HEK293 (cell line): ENCODE measurements at regions not wholly inside any gene's neighbourhood (a gene's known extent, or its start where the extent isn't known, plus 50 kb on each side); places are given as distances from the start of the nearest gene placed in this dataset.

Experiments
- CTCF ChIA-PET: fragments of 350-600 bp; formaldehyde crosslinking; extraction: SDS; loops from one replicate; lab custom pipeline; 2021; ENCODE audit warnings: antibody characterized with exemption; lab: Yijun Ruan, JAX
- POLR2A ChIA-PET: fragments of 300-600 bp; formaldehyde crosslinking; extraction: SDS; loops from one replicate; lab custom pipeline; 2020; ENCODE audit warnings: antibody characterized with exemption, inconsistent platforms; lab: Yijun Ruan, JAX
- H3K27ac ChIP-seq: fragments of 200-500 bp; sonication (Bioruptor generic); 2 replicates; pipeline ENCODE4 v1.5.1; 2014; ENCODE audit warnings: low read depth, low read length, control low read depth, inconsistent platforms; ENCODE audit errors: extremely low read depth
- H3K36me3 ChIP-seq, 2 experiments: fragments of 200-500 bp in 1 of 2; sonication (Bioruptor generic) in 1 of 2; 1 replicate in 1 of 2; 2 replicates in 1 of 2; pipeline ENCODE4 v1.5.1; 2014 to 2017; ENCODE audit warnings: inconsistent platforms in 2 of 2, low read length in 2 of 2; ENCODE audit not compliant: control insufficient read depth in 2 of 2, insufficient read depth in 1 of 2
- H3K4me1 ChIP-seq: fragments of 200-500 bp; sonication (Bioruptor generic); 2 replicates; pipeline ENCODE4 v1.5.1; 2014; ENCODE audit warnings: mild to moderate bottlenecking, low read length, inconsistent platforms; ENCODE audit not compliant: control insufficient read depth, insufficient read depth
- H3K4me3 ChIP-seq: 2 replicates; pipeline ENCODE4 v1.5.1; 2011; ENCODE audit warnings: low read depth, mild to moderate bottlenecking, control low read depth, low read length, moderate library complexity
- H3K9me3 ChIP-seq: fragments of 200-500 bp; sonication (Bioruptor generic); 2 replicates; pipeline ENCODE4 v1.5.1; 2014; ENCODE audit warnings: low read depth, low read length, inconsistent platforms; ENCODE audit not compliant: control insufficient read depth, insufficient read depth
- EGR2 ChIP-seq: fragments of 450-650 bp; formaldehyde crosslinking; IDR thresholded peaks from 2 replicates; pipeline ENCODE4 v1.5.1; 2016; ENCODE audit warnings: low read depth, missing biosample characterization, missing genetic modification characterization
- FEZF1 ChIP-seq: fragments of 450-650 bp; formaldehyde crosslinking; IDR thresholded peaks from 2 replicates; pipeline ENCODE4 v1.5.1; 2016; ENCODE audit warnings: missing biosample characterization, missing genetic modification characterization
- KLF10 ChIP-seq: fragments of 450-650 bp; IDR thresholded peaks from 2 replicates; pipeline ENCODE4 v1.5.1; 2018; ENCODE audit warnings: missing biosample characterization, mild to moderate bottlenecking, missing genetic modification characterization
- MEIS1 ChIP-seq: sonication (generic); formaldehyde crosslinking; IDR thresholded peaks from 2 replicates; pipeline ENCODE4 v1.8.1; 2022; ENCODE audit warnings: missing genetic modification reagents, mild to moderate bottlenecking, borderline replicate concordance
- PRDM2 ChIP-seq: fragments of 450-650 bp; formaldehyde crosslinking; IDR thresholded peaks from 2 replicates; pipeline ENCODE4 v1.5.1; 2016; ENCODE audit warnings: missing biosample characterization, missing genetic modification characterization, borderline replicate concordance
- PRDM6 ChIP-seq: fragments of 450-650 bp; formaldehyde crosslinking; IDR thresholded peaks from 2 replicates; pipeline ENCODE4 v1.5.1; 2017; ENCODE audit warnings: missing biosample characterization, missing genetic modification characterization
- RBAK ChIP-seq: fragments of 450-650 bp; formaldehyde crosslinking; IDR thresholded peaks from 2 replicates; pipeline ENCODE4 v1.5.1; 2016; ENCODE audit warnings: missing biosample characterization, missing genetic modification characterization
- YY1 ChIP-seq: fragments of 450-650 bp; formaldehyde crosslinking; IDR thresholded peaks from 2 replicates; pipeline ENCODE4 v1.5.1; 2018; ENCODE audit warnings: missing biosample characterization, missing genetic modification characterization
- ZBTB7A ChIP-seq: fragments of 450-650 bp; formaldehyde crosslinking; IDR thresholded peaks from 2 replicates; pipeline ENCODE4 v1.5.1; 2016; ENCODE audit warnings: low read depth, missing biosample characterization, missing genetic modification characterization
- ZFHX2 ChIP-seq: fragments of 450-650 bp; formaldehyde crosslinking; conservative IDR thresholded peaks from 2 replicates; pipeline ENCODE4 v1.5.1; 2016; ENCODE audit warnings: missing biosample characterization, missing genetic modification characterization
- ZNF19 ChIP-seq: fragments of 450-650 bp; formaldehyde crosslinking; IDR thresholded peaks from 2 replicates; pipeline ENCODE4; 2016; ENCODE audit warnings: missing biosample characterization, missing genetic modification characterization, low read depth
- ZNF202 ChIP-seq: fragments of 450-650 bp; formaldehyde crosslinking; IDR thresholded peaks from 2 replicates; pipeline ENCODE4 v1.5.1; 2016; ENCODE audit warnings: missing biosample characterization, missing genetic modification characterization, borderline replicate concordance
- ZNF311 ChIP-seq: fragments of 450-650 bp; formaldehyde crosslinking; IDR thresholded peaks from 2 replicates; pipeline ENCODE4 v1.5.1; 2017; ENCODE audit warnings: missing biosample characterization, missing genetic modification characterization, borderline replicate concordance
- ZNF473 ChIP-seq: fragments of 450-650 bp; formaldehyde crosslinking; IDR thresholded peaks from 2 replicates; pipeline ENCODE4 v1.5.1; 2017; ENCODE audit warnings: missing biosample characterization, missing genetic modification characterization
- ZNF510 ChIP-seq: fragments of 450-650 bp; formaldehyde crosslinking; IDR thresholded peaks from 2 replicates; pipeline ENCODE4 v1.5.1; 2018; ENCODE audit warnings: mild to moderate bottlenecking, missing genetic modification characterization, missing biosample characterization; ENCODE audit not compliant: insufficient replicate concordance
- ZNF521 ChIP-seq: fragments of 450-650 bp; formaldehyde crosslinking; IDR thresholded peaks from 2 replicates; pipeline ENCODE4 v1.5.1; 2017; ENCODE audit warnings: missing biosample characterization, mild to moderate bottlenecking, missing genetic modification characterization
- ZNF626 ChIP-seq: fragments of 450-650 bp; sonication (Bioruptor Pico); formaldehyde crosslinking; IDR thresholded peaks from 2 replicates; pipeline ENCODE4 v1.5.1; 2018; ENCODE audit warnings: missing biosample characterization, missing genetic modification characterization, inconsistent platforms
- ZNF670 ChIP-seq: fragments of 450-650 bp; formaldehyde crosslinking; IDR thresholded peaks from 2 replicates; pipeline ENCODE4 v1.5.1; 2016; ENCODE audit warnings: missing biosample characterization, missing genetic modification characterization, low read depth
- ZNF843 ChIP-seq: fragments of 450-650 bp; formaldehyde crosslinking; IDR thresholded peaks from 2 replicates; pipeline ENCODE4 v1.5.1; 2016; ENCODE audit warnings: missing biosample characterization, missing genetic modification characterization

GRCh38 chr9:21653589-21653988 is 148.8 kb upstream of the MTAP start:
- TF ChIP-seq ZNF202 (tag by site-specific recombination) = no peak
- TF ChIP-seq ZNF670 = no peak
- TF ChIP-seq PRDM2 = no peak
- TF ChIP-seq ZFHX2 = no peak
- TF ChIP-seq ZNF473 (tag by site-specific recombination) = no peak
- no peak for TF ChIP-seq MEIS1 (CRISPR knock-in tag)
- TF ChIP-seq ZBTB7A (tag by site-specific recombination) = no peak
- TF ChIP-seq RBAK (tag by site-specific recombination) = no peak
- TF ChIP-seq ZNF510 (tag by site-specific recombination) = no peak
- no peak for TF ChIP-seq EGR2
- TF ChIP-seq ZNF311 = no peak
- Histone ChIP-seq H3K4me3 (no peak overlapping the region), H3K4me1 (no peaks in the 10 kb centered on the region; the same call in 1 of the 2 replicates), H3K27ac (no peak overlapping the region), H3K9me3 (no peaks in the 10 kb centered on the region), H3K36me3 (no peaks in the 10 kb centered on the region)
- POLR2A ChIA-PET = no interaction called here
- CTCF ChIA-PET = no interaction called here

- Histone ChIP-seq H3K4me1 (no peaks in the 10 kb centered on the region; the same call in 1 of the 2 replicates), H3K4me3 (no peak overlapping the region), H3K9me3 (no peaks in the 10 kb centered on the region), H3K27ac (no peak overlapping the region), H3K36me3 (no peaks in the 10 kb centered on the region)
- TF ChIP-seq ZNF510 (tag by site-specific recombination) = no peak
- no peak for TF ChIP-seq ZNF521 (tag by site-specific recombination)
- no peak for TF ChIP-seq YY1
- TF ChIP-seq ZNF19 (tag by site-specific recombination) = no peak
- POLR2A ChIA-PET = no interaction called here
- CTCF ChIA-PET = no interaction called here
Observed at GRCh38 chr9:21656776-21657674, 145.4 kb upstream of the MTAP start.

- Histone ChIP-seq H3K27ac (no peak overlapping the region), H3K4me3 (no peak overlapping the region), H3K9me3 (no peaks in the 10 kb centered on the region), H3K4me1 (no peaks in the 10 kb centered on the region; the same call in 1 of the 2 replicates), H3K36me3 (no peaks in the 10 kb centered on the region)
- CTCF ChIA-PET = interaction anchor here (0.5 to 1.0 kb wide), 4 partner anchors 40 to 405 kb away, joined by 3 to 5 read pairs (median 3); no protein-coding TSS in a partner anchor
- TF ChIP-seq FEZF1 (tag by site-specific recombination) (peak; percentile 37), PRDM6 (tag by site-specific recombination) (peak; percentile 28; the same call in 1 of the 2 replicates), ZNF626 (no peak), KLF10 (tag by site-specific recombination) (no peak), ZNF843 (tag by site-specific recombination) (0 out of 2 replicates have a peak, but pooled peaks have one; percentile 29)
- TF ChIP-seq, all 188 proteins: peak for 3
- POLR2A ChIA-PET = no interaction called here
Observed at GRCh38 chr9:21657966-21658667, 144.3 kb upstream of the MTAP start.
